HEK293 (cell line): ENCODE measurements at regions not wholly inside any gene's neighbourhood (a gene's known extent, or its start where the extent isn't known, plus 50 kb on each side); places are given as distances from the start of the nearest gene placed in this dataset.
A peak's percentile ranks its signal among the peaks of the same experiment; 100 is the strongest.

Experiments used
- CTCF ChIA-PET: fragments of 350-600 bp; formaldehyde crosslinking; extraction: SDS; loops from one replicate; lab custom pipeline; 2021; ENCODE audit warnings: antibody characterized with exemption; lab: Yijun Ruan, JAX
- POLR2A ChIA-PET: fragments of 300-600 bp; formaldehyde crosslinking; extraction: SDS; loops from one replicate; lab custom pipeline; 2020; ENCODE audit warnings: antibody characterized with exemption, inconsistent platforms; lab: Yijun Ruan, JAX
- H3K27ac ChIP-seq: fragments of 200-500 bp; sonication (Bioruptor generic); 2 replicates; pipeline ENCODE4 v1.5.1; 2014; ENCODE audit warnings: low read depth, low read length, control low read depth, inconsistent platforms; ENCODE audit errors: extremely low read depth
- H3K36me3 ChIP-seq, 2 experiments: fragments of 200-500 bp in 1 of 2; sonication (Bioruptor generic) in 1 of 2; 1 replicate in 1 of 2; 2 replicates in 1 of 2; pipeline ENCODE4 v1.5.1; 2014 to 2017; ENCODE audit warnings: inconsistent platforms in 2 of 2, low read length in 2 of 2; ENCODE audit not compliant: control insufficient read depth in 2 of 2, insufficient read depth in 1 of 2
- H3K4me1 ChIP-seq: fragments of 200-500 bp; sonication (Bioruptor generic); 2 replicates; pipeline ENCODE4 v1.5.1; 2014; ENCODE audit warnings: mild to moderate bottlenecking, low read length, inconsistent platforms; ENCODE audit not compliant: control insufficient read depth, insufficient read depth
- H3K4me3 ChIP-seq: 2 replicates; pipeline ENCODE4 v1.5.1; 2011; ENCODE audit warnings: low read depth, mild to moderate bottlenecking, control low read depth, low read length, moderate library complexity
- H3K9me3 ChIP-seq: fragments of 200-500 bp; sonication (Bioruptor generic); 2 replicates; pipeline ENCODE4 v1.5.1; 2014; ENCODE audit warnings: low read depth, low read length, inconsistent platforms; ENCODE audit not compliant: control insufficient read depth, insufficient read depth
- BCL11B ChIP-seq: fragments of 450-650 bp; formaldehyde crosslinking; IDR thresholded peaks from 2 replicates; pipeline ENCODE4 v1.5.1; 2016; ENCODE audit warnings: low read depth, missing biosample characterization, missing genetic modification characterization
- HOXC10 ChIP-seq: sonication (generic); formaldehyde crosslinking; IDR thresholded peaks from 2 replicates; pipeline ENCODE4 v1.8.1; 2023; ENCODE audit warnings: mild to moderate bottlenecking, missing genetic modification reagents
- KLF1 ChIP-seq: fragments of 450-650 bp; formaldehyde crosslinking; IDR thresholded peaks from 2 replicates; pipeline ENCODE4 v1.5.1; 2016; ENCODE audit warnings: missing biosample characterization, missing genetic modification characterization
- PRDM2 ChIP-seq: fragments of 450-650 bp; formaldehyde crosslinking; IDR thresholded peaks from 2 replicates; pipeline ENCODE4 v1.5.1; 2016; ENCODE audit warnings: missing biosample characterization, missing genetic modification characterization, borderline replicate concordance
- SP7 ChIP-seq: fragments of 450-650 bp; formaldehyde crosslinking; IDR thresholded peaks from 2 replicates; pipeline ENCODE4 v1.5.1; 2016; ENCODE audit warnings: missing biosample characterization, missing genetic modification characterization
- ZBTB1 ChIP-seq: fragments of 450-650 bp; formaldehyde crosslinking; IDR thresholded peaks from 2 replicates; pipeline ENCODE4 v1.5.1; 2016; ENCODE audit warnings: missing biosample characterization, missing genetic modification characterization
- ZBTB8A ChIP-seq: fragments of 450-650 bp; formaldehyde crosslinking; IDR thresholded peaks from 2 replicates; pipeline ENCODE4 v1.5.1; 2016; ENCODE audit warnings: missing biosample characterization, missing genetic modification characterization
- ZNF114 ChIP-seq: fragments of 450-650 bp; formaldehyde crosslinking; IDR thresholded peaks from 2 replicates; pipeline ENCODE4 v1.5.0; 2017; ENCODE audit warnings: missing biosample characterization, missing genetic modification characterization
- ZNF18 ChIP-seq: fragments of 450-650 bp; formaldehyde crosslinking; IDR thresholded peaks from 2 replicates; pipeline ENCODE4 v1.5.1; 2016; ENCODE audit warnings: missing biosample characterization, missing genetic modification characterization
- ZNF214 ChIP-seq: fragments of 450-650 bp; formaldehyde crosslinking; IDR thresholded peaks from 2 replicates; pipeline ENCODE4 v1.5.1; 2017; ENCODE audit warnings: missing biosample characterization, mild to moderate bottlenecking, missing genetic modification characterization, borderline replicate concordance
- ZNF335 ChIP-seq: fragments of 450-650 bp; formaldehyde crosslinking; conservative IDR thresholded peaks from 2 replicates; pipeline ENCODE4 v1.5.1; 2016; ENCODE audit warnings: missing biosample characterization, missing genetic modification characterization
- ZNF449 ChIP-seq: fragments of 450-650 bp; formaldehyde crosslinking; IDR thresholded peaks from 2 replicates; pipeline ENCODE4 v1.5.1; 2017; ENCODE audit warnings: missing biosample characterization, mild to moderate bottlenecking, missing genetic modification characterization, moderate library complexity
- ZNF521 ChIP-seq: fragments of 450-650 bp; formaldehyde crosslinking; IDR thresholded peaks from 2 replicates; pipeline ENCODE4 v1.5.1; 2017; ENCODE audit warnings: missing biosample characterization, mild to moderate bottlenecking, missing genetic modification characterization
- ZNF626 ChIP-seq: fragments of 450-650 bp; sonication (Bioruptor Pico); formaldehyde crosslinking; IDR thresholded peaks from 2 replicates; pipeline ENCODE4 v1.5.1; 2018; ENCODE audit warnings: missing biosample characterization, missing genetic modification characterization, inconsistent platforms
- ZNF670 ChIP-seq: fragments of 450-650 bp; formaldehyde crosslinking; IDR thresholded peaks from 2 replicates; pipeline ENCODE4 v1.5.1; 2016; ENCODE audit warnings: missing biosample characterization, missing genetic modification characterization, low read depth
- ZNF707 ChIP-seq: fragments of 450-650 bp; formaldehyde crosslinking; IDR thresholded peaks from 2 replicates; pipeline ENCODE4 v1.5.1; 2016; ENCODE audit warnings: missing biosample characterization, missing genetic modification characterization
- ZNF776 ChIP-seq: fragments of 450-650 bp; formaldehyde crosslinking; IDR thresholded peaks from 2 replicates; pipeline ENCODE4 v1.5.0; 2017; ENCODE audit warnings: missing biosample characterization, missing genetic modification characterization, borderline replicate concordance
- ZNF791 ChIP-seq: fragments of 450-650 bp; formaldehyde crosslinking; IDR thresholded peaks from 2 replicates; pipeline ENCODE4 v1.5.1; 2016; ENCODE audit warnings: missing biosample characterization, missing genetic modification characterization
- ZNF843 ChIP-seq: fragments of 450-650 bp; formaldehyde crosslinking; IDR thresholded peaks from 2 replicates; pipeline ENCODE4 v1.5.1; 2016; ENCODE audit warnings: missing biosample characterization, missing genetic modification characterization

- no peak for TF ChIP-seq PRDM2 (tag by site-specific recombination)
- no peak for TF ChIP-seq ZBTB1 (tag by site-specific recombination)
- no peak for TF ChIP-seq ZNF214 (tag by site-specific recombination)
- TF ChIP-seq ZNF626 (tag by site-specific recombination) = no peak
- no peak for TF ChIP-seq SP7
- TF ChIP-seq KLF1 = no peak
- TF ChIP-seq ZNF335 (tag by site-specific recombination) = no peak
- TF ChIP-seq ZNF791 (tag by site-specific recombination) = no peak
- no peak for TF ChIP-seq ZNF843 (tag by site-specific recombination)
- no peak for TF ChIP-seq HOXC10
- no peak for TF ChIP-seq ZNF521 (tag by site-specific recombination)
- TF ChIP-seq ZNF670 (tag by site-specific recombination) = no peak
- TF ChIP-seq BCL11B (tag by site-specific recombination) = no peak
- TF ChIP-seq ZNF776 (tag by site-specific recombination) = no peak
- TF ChIP-seq, all 188 proteins: peak for 0
These were observed 56.2 kb upstream of the COL18A1 start (continued) for GRCh38 chr21:45348591-45349327.

GRCh38 chr21:45350206-45350854 lies 54.6 kb upstream of the COL18A1 start:
- H3K27ac ChIP-seq = no peak overlapping the region
- ChIA-PET POLR2A (no interaction called here), CTCF (no interaction called here)
- no peaks in the 10 kb centered on the region; the same call in 1 of the 2 replicates for H3K4me1 ChIP-seq
- no peaks in the 10 kb centered on the region for H3K36me3 ChIP-seq
- TF ChIP-seq ZBTB8A (no peak), ZNF449 (tag by site-specific recombination) (no peak), ZNF18 (tag by site-specific recombination) (peak; percentile 93), ZNF114 (tag by site-specific recombination) (no peak), ZNF707 (no peak)
- no peak overlapping the region for H3K4me3 ChIP-seq
- H3K9me3 ChIP-seq = no peaks in the 10 kb centered on the region
